PC-3 (cell line): ENCODE measurements at regions not wholly inside any gene's neighbourhood (a gene's known extent, or its start where the extent isn't known, plus 50 kb on each side); places are given as distances from the start of the nearest gene placed in this dataset.

Source experiments
- ATAC-seq: fragments of 200-7000 bp; cut with Tn5 transposase; 2 replicates; pipeline ENCODE4 v1.9.1; 2020; ENCODE audit warnings: mild to moderate bottlenecking, moderate library complexity
- BruUV-seq: library from RNA; stranded (reverse); fragments of 400-500 nt; replicated peaks from 2 replicates; lab custom pipeline; 2021; lab: Mats Ljungman, UMichigan
- CTCF ChIA-PET: fragments of 300-600 bp; sonication (Branson Sonifier 250); formaldehyde crosslinking; loops from one replicate; lab custom pipeline; 2022; ENCODE audit warnings: antibody characterized with exemption; lab: Charles Lee
- POLR2A ChIA-PET: fragments of 300-600 bp; sonication (Branson Sonifier 250); formaldehyde crosslinking; loops from one replicate; lab custom pipeline; 2022; ENCODE audit warnings: antibody characterized with exemption; ENCODE audit not compliant: unreplicated experiment; lab: Charles Lee
- DNase-seq: peaks from one replicate; pipeline ENCODE4 v3.0.0-alpha.2; 2015
- H2AFZ ChIP-seq: fragments of 300-600 bp; sonication (generic); 2 replicates; pipeline ENCODE4 v1.6.0; 2016; ENCODE audit warnings: antibody characterized with exemption, low read length
- H3F3A ChIP-seq: fragments of 300-600 bp; sonication (generic); one replicate; pipeline ENCODE4 v1.6.0; 2017; ENCODE audit warnings: antibody characterized with exemption, low read length, control low read depth, mild to moderate bottlenecking; ENCODE audit not compliant: unreplicated experiment
- H3K27ac ChIP-seq: fragments of 300-600 bp; sonication (generic); 2 replicates; pipeline ENCODE4 v1.5.1; 2016; ENCODE audit warnings: mild to moderate bottlenecking, low read length
- H3K27me3 ChIP-seq: fragments of 300-600 bp; sonication (generic); 2 replicates; pipeline ENCODE4 v1.6.1; 2016; ENCODE audit warnings: low read length, mixed read lengths
- H3K36me3 ChIP-seq: fragments of 300-600 bp; sonication (generic); 2 replicates; pipeline ENCODE4 v1.6.1; 2016; ENCODE audit warnings: low read depth, mixed run types, low read length, mixed read lengths
- H3K4me1 ChIP-seq: fragments of 300-600 bp; sonication (generic); 2 replicates; pipeline ENCODE4 v1.5.1; 2016; ENCODE audit warnings: low read length; ENCODE audit not compliant: insufficient read depth
- H3K4me2 ChIP-seq: fragments of 300-600 bp; sonication (generic); 2 replicates; pipeline ENCODE4 v1.6.0; 2016; ENCODE audit warnings: low read length
- H3K4me3 ChIP-seq: fragments of 300-600 bp; sonication (generic); 2 replicates; pipeline ENCODE4 v1.5.1; 2016; ENCODE audit warnings: mild to moderate bottlenecking, low read length, mixed read lengths
- H3K79me2 ChIP-seq: fragments of 300-600 bp; sonication (generic); 2 replicates; pipeline ENCODE4 v1.6.1; 2017; ENCODE audit warnings: low read length, mixed read lengths
- H3K9ac ChIP-seq: fragments of 300-600 bp; sonication (generic); 2 replicates; pipeline ENCODE4 v1.6.0; 2016; ENCODE audit warnings: mild to moderate bottlenecking, low read length
- H3K9me2 ChIP-seq: fragments of 300-600 bp; sonication (generic); replicated peaks from 2 replicates; pipeline ENCODE4 v1.6.1; 2016; ENCODE audit warnings: mixed run types, low read length, mixed read lengths
- H3K9me3 ChIP-seq: fragments of 300-600 bp; sonication (generic); 2 replicates; pipeline ENCODE4 v1.6.1; 2016; ENCODE audit warnings: low read length, mixed read lengths
- H4K20me1 ChIP-seq: fragments of 300-600 bp; sonication (generic); 2 replicates; pipeline ENCODE4 v1.6.1; 2016; ENCODE audit warnings: low read length, mixed read lengths
- EZH2 ChIP-seq: fragments of 300-600 bp; sonication (generic); IDR thresholded peaks from one replicate; pipeline ENCODE4 v1.6.1; 2017; ENCODE audit warnings: antibody characterized with exemption, mild to moderate bottlenecking, low read length; ENCODE audit not compliant: unreplicated experiment
- EZH2phosphoT487 ChIP-seq: fragments of 300-600 bp; sonication (generic); IDR thresholded peaks from 2 replicates; pipeline ENCODE4 v1.6.1; 2018; ENCODE audit warnings: mild to moderate bottlenecking, antibody characterized with exemption, low read length, borderline replicate concordance
- intact Hi-C: fragments of 100-400 bp; cut with micrococcal nuclease; formaldehyde crosslinking; loops from 2 replicates; pipeline ENCODE4 v1.9.0; 2023
- TF ChIP-seq, protein P1 (sequence below): fragments of 300-600 bp; sonication (generic); conservative IDR thresholded peaks from 2 replicates; pipeline ENCODE4 v1.5.1; 2017; ENCODE audit warnings: antibody characterized with exemption, low read depth, mild to moderate bottlenecking, low read length

DNA sequence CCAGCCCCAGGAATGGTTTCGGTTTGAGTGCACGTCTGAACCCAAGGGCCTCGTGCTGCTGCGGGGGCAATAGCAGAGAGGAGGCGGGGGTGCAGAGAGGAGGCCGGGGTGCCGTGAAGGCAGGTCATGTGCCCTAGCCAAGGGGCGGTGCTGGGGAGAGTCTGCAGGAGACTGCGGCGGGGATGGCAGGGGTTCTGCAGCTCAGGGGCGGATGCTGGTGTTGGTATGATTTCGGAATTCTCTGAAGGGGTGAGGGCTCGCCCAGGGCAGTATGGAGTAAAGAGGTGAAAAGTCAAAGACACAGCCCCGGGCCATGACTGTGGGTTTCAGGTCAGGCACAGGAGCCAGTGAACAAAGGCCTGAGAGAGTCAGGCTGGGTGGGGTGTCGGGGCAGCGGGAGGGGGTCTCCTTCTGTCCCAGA lies 186.5 kb upstream of the HDAC4 start:
- Histone ChIP-seq H3K36me3 (no peaks in the 10 kb centered on the region), H3K9me2 (no peaks in the 10 kb centered on the region), H3K4me2 (no peak overlapping the region), H3K79me2 (no peaks in the 10 kb centered on the region), H2AFZ (no peak overlapping the region), H3K4me1 (no peaks in the 10 kb centered on the region), H3K9ac (no peak overlapping the region), H3F3A (no peaks in the 10 kb centered on the region), H4K20me1 (no peaks in the 10 kb centered on the region), H3K27me3 (peaks cover 64% of the 10 kb centered on the region), H3K4me3 (no peak overlapping the region), H3K9me3 (no peaks in the 10 kb centered on the region), H3K27ac (no peak overlapping the region)
- TF ChIP-seq EZH2phosphoT487 (no peak), EZH2 (no peak)
- TF ChIP-seq, protein P1, sequence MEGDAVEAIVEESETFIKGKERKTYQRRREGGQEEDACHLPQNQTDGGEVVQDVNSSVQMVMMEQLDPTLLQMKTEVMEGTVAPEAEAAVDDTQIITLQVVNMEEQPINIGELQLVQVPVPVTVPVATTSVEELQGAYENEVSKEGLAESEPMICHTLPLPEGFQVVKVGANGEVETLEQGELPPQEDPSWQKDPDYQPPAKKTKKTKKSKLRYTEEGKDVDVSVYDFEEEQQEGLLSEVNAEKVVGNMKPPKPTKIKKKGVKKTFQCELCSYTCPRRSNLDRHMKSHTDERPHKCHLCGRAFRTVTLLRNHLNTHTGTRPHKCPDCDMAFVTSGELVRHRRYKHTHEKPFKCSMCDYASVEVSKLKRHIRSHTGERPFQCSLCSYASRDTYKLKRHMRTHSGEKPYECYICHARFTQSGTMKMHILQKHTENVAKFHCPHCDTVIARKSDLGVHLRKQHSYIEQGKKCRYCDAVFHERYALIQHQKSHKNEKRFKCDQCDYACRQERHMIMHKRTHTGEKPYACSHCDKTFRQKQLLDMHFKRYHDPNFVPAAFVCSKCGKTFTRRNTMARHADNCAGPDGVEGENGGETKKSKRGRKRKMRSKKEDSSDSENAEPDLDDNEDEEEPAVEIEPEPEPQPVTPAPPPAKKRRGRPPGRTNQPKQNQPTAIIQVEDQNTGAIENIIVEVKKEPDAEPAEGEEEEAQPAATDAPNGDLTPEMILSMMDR = no peak
- BruUV-seq = no TSS peak
- ChIA-PET CTCF (no interaction called here), POLR2A (no interaction called here)
- ATAC-seq = no peak
- intact Hi-C loops = no loop called here
- no peak for DNase-seq

DNA sequence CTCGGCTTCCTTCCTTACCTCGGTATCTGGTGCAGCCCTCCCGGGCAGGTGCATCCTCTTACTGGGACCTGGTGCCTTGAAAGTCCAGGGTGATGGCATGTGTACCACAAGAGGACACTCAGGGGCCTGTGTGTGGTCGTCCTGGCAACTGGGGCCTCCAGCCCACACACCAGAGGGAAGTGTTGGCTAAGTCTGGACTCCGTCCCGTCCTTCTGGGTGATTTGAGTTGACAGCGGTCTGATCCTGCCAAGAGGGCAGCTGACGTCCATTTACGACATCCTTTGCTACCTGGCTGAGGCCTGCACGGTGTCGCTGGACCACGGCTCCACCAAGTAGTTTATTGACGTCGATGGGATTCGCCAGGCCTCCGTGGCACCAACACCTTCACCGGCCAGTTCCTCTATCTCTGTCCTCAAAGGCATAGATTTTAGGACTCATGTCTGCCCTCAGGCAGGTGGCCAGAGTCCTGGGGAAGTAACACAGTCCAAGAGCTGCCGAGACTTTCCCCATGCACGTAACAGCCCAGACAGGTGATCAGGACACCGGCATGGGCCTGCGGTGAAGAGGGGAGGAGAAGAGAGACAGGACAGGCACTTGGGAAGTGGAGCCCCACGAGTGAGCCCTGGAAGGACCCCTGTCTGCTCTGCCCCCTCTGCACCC lies 186.0 kb upstream of the HDAC4 start:
- ATAC-seq (no peak), DNase-seq (no peak)
- no peaks in the 10 kb centered on the region for H3K4me1 ChIP-seq
- CTCF ChIA-PET = no interaction called here
- H3K4me2 ChIP-seq = no peak overlapping the region
- H3K79me2 ChIP-seq = no peaks in the 10 kb centered on the region
- H4K20me1 ChIP-seq = no peaks in the 10 kb centered on the region
- POLR2A ChIA-PET = no interaction called here
- H3K36me3 ChIP-seq = no peaks in the 10 kb centered on the region
- no peak overlapping the region for H3K4me3 ChIP-seq
- no peak overlapping the region for H3K27ac ChIP-seq
- H3K9me2 ChIP-seq = no peaks in the 10 kb centered on the region
- no peak overlapping the region for H2AFZ ChIP-seq
- H3K9ac ChIP-seq = no peak overlapping the region
- intact Hi-C loops = no loop called here
- no peak for TF ChIP-seq EZH2
- TF ChIP-seq EZH2phosphoT487 = no peak
- TF ChIP-seq, protein P1 = no peak
- H3F3A ChIP-seq = no peaks in the 10 kb centered on the region
- no peaks in the 10 kb centered on the region for H3K9me3 ChIP-seq
- peaks cover 70% of the 10 kb centered on the region for H3K27me3 ChIP-seq
- BruUV-seq = no TSS peak

DNA sequence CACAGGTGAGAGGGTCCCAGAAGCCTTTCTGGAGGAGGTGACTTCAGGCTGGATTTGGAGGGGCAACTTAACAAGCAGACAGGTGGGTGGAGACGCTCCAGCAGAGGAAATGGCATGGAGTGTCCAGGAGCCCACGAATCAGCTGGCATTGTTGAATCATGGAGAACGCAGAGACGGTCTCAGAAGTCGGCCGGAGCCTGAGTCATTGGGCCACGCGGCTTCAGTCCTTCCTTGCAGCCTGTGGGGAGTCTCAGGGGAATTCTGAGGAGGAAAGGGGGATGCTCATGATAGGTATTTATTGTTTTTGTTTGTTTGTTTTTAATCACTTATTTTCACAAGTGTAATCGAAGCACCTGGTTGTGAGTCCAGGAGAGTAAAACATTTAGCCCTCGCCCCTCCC lies 184.6 kb upstream of the HDAC4 start:
- no peaks in the 10 kb centered on the region for H4K20me1 ChIP-seq
- intact Hi-C loops = no loop called here

More for the DNA sequence above, 184.6 kb upstream of the HDAC4 start:
- no TSS peak for BruUV-seq
- H3K4me2 ChIP-seq = no peak overlapping the region
- peaks cover 76% of the 10 kb centered on the region for H3K27me3 ChIP-seq
- no peak overlapping the region for H3K27ac ChIP-seq
- DNase-seq (no peak), ATAC-seq (no peak)
- H3K9me3 ChIP-seq = no peaks in the 10 kb centered on the region
- no peaks in the 10 kb centered on the region for H3K9me2 ChIP-seq
- ChIA-PET CTCF (no interaction called here), POLR2A (no interaction called here)
- no peak overlapping the region for H3K9ac ChIP-seq
- no peak for TF ChIP-seq EZH2
- TF ChIP-seq EZH2phosphoT487 = no peak
- TF ChIP-seq, protein P1 = no peak
- no peaks in the 10 kb centered on the region for H3K4me1 ChIP-seq
- H3K4me3 ChIP-seq = no peak overlapping the region
- H3F3A ChIP-seq = no peaks in the 10 kb centered on the region
- H2AFZ ChIP-seq = no peak overlapping the region
- H3K79me2 ChIP-seq = no peaks in the 10 kb centered on the region
- H3K36me3 ChIP-seq = no peaks in the 10 kb centered on the region
